AG08395 (cell line): ENCODE measurements at regions not wholly inside any gene's neighbourhood (a gene's known extent, or its start where the extent isn't known, plus 50 kb on each side); places are given as distances from the start of the nearest gene placed in this dataset.

Source experiments
- DNase-seq: peaks from one replicate; pipeline ENCODE4 v3.0.0; 2012; ENCODE audit warnings: mixed read lengths, low spot score

- peak; percentile 55 for DNase-seq
These were observed 253.7 kb downstream of the AASDHPPT start for GRCh38 chr11:106331176-106331575.

- DNase-seq: no peak
These were observed 256.2 kb downstream of the AASDHPPT start for GRCh38 chr11:106333678-106334077.

GRCh38 chr11:106344394-106344793 lies 266.9 kb downstream of the AASDHPPT start:
- peak; percentile 51 for DNase-seq

- no peak for DNase-seq
These were observed 267.5 kb downstream of the AASDHPPT start for GRCh38 chr11:106344966-106345365.

GRCh38 chr11:106353031-106353430 lies 275.6 kb downstream of the AASDHPPT start:
- no peak for DNase-seq

- DNase-seq: no peak
These were observed 291.8 kb downstream of the AASDHPPT start for GRCh38 chr11:106369224-106369623.

GRCh38 chr11:106378513-106379179 lies 301.2 kb downstream of the AASDHPPT start:
- no peak for DNase-seq

- no peak for DNase-seq
These were observed 301.8 kb downstream of the AASDHPPT start for GRCh38 chr11:106379265-106379664.

- DNase-seq: no peak
These were observed 302.2 kb downstream of the AASDHPPT start for GRCh38 chr11:106379712-106380111.

GRCh38 chr11:106381895-106382294 lies 304.4 kb downstream of the AASDHPPT start:
- DNase-seq: no peak

GRCh38 chr11:106384429-106384828 lies 307.0 kb downstream of the AASDHPPT start:
- no peak for DNase-seq

- DNase-seq: no peak
These were observed 309.1 kb downstream of the AASDHPPT start for GRCh38 chr11:106386519-106386918.

- peak; percentile 12 for DNase-seq
These were observed 311.6 kb downstream of the AASDHPPT start for GRCh38 chr11:106389101-106389500.

GRCh38 chr11:106390078-106390477 lies 312.6 kb downstream of the AASDHPPT start:
- DNase-seq: no peak

- DNase-seq: peak; percentile 66
These were observed 314.4 kb downstream of the AASDHPPT start for GRCh38 chr11:106391771-106392420.

GRCh38 chr11:106395716-106396349 lies 318.4 kb downstream of the AASDHPPT start:
- no peak for DNase-seq

- peak; percentile 9 for DNase-seq
These were observed 320.5 kb downstream of the AASDHPPT start for GRCh38 chr11:106397787-106398501.

GRCh38 chr11:106398502-106399075 lies 321.1 kb downstream of the AASDHPPT start:
- peak; percentile 31 for DNase-seq

GRCh38 chr11:106399076-106399511 lies 321.6 kb downstream of the AASDHPPT start:
- DNase-seq: peak; percentile 96

- no peak for DNase-seq
These were observed 322.2 kb downstream of the AASDHPPT start for GRCh38 chr11:106399624-106400023.

GRCh38 chr11:106400949-106401570 lies 323.6 kb downstream of the AASDHPPT start:
- no peak for DNase-seq

- no peak for DNase-seq
These were observed 326.3 kb downstream of the AASDHPPT start for GRCh38 chr11:106403751-106404150.
